ENCODE measurements at regions not wholly inside any gene's neighbourhood (a gene's known extent, or its start where the extent isn't known, plus 50 kb on each side); places are given as distances from the start of the nearest gene placed in this dataset.

DNA sequence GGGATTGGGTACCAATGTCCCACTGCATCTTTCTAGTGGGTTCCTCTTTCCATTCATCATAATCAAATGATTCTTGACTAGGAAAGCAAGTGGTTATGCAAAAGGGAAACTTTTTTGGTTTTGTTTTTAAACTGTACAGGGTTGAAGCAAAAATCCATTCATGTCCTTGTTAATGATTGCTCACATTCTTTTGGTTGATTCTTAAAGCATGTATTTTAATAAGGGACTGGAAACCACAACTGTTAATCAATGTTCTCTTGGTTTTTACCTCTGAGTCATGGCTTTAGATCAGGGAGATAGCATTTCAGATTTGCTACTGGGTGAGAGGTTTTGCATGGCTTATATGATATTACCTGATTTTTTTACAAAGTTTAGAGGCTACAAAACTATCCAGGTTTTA, 371.7 kb upstream of the RGMA start:
- TF ChIP-seq EZH2 (IDR thresholded peaks at IDR 0.05; ENCODE audit: borderline replicate concordance) = no peak
- TF ChIP-seq, protein P1, sequence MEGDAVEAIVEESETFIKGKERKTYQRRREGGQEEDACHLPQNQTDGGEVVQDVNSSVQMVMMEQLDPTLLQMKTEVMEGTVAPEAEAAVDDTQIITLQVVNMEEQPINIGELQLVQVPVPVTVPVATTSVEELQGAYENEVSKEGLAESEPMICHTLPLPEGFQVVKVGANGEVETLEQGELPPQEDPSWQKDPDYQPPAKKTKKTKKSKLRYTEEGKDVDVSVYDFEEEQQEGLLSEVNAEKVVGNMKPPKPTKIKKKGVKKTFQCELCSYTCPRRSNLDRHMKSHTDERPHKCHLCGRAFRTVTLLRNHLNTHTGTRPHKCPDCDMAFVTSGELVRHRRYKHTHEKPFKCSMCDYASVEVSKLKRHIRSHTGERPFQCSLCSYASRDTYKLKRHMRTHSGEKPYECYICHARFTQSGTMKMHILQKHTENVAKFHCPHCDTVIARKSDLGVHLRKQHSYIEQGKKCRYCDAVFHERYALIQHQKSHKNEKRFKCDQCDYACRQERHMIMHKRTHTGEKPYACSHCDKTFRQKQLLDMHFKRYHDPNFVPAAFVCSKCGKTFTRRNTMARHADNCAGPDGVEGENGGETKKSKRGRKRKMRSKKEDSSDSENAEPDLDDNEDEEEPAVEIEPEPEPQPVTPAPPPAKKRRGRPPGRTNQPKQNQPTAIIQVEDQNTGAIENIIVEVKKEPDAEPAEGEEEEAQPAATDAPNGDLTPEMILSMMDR (IDR thresholded peaks at IDR 0.05; ENCODE audit: poor library complexity) = no peak

Measured in hepatocyte (in vitro differentiated cells).